NCI-H2107 (cell line): ENCODE measurements at regions not wholly inside any gene's neighbourhood (a gene's known extent, or its start where the extent isn't known, plus 50 kb on each side); places are given as distances from the start of the nearest gene placed in this dataset.

Source experiments
- DNase-seq: peaks from one replicate; lab custom pipeline; 2025; lab: John Stamatoyannopoulos, UW

DNA sequence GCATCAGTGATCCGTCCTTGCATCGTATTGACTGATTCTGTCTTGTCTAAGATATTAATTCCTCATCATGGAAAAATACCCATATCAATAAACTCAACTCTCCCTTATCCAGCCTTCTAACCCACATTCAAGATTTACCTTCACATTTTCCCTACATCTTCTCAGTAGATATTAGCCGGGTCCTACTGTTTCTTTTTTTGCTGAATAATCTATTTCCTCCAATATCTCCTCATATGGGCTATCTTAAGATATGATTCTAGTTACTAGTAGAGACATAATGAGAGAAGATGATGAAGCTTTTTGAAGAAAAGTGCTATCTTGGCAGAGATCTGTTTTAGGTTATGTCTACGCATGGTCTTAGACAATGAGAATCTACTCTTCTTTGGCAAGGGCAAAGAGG, 785.8 kb downstream of the BRINP1 start:
- no peak for DNase-seq

DNA sequence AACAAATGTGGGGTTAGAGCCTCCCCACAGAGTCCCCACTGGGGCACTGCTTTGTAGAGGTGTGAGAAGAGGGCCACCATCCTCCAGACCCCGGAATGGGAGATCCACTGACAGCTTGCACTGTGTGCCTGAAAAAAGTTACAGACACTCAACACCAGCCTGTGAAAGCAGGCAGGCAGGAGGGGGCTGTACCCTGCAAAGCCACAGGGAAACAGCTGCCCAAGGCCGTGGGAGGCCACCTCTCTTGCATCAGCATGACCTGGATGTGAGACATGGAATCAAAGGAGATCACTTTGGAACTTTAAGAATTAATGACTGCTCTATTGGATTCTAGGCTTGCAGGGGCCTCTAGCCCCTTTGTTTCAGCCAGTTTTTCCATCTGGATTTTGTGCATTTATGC, 782.3 kb downstream of the BRINP1 start:
- no peak for DNase-seq

- DNase-seq, result no peak
Measured at GRCh38 chr9:118594428-118594827, 774.8 kb downstream of the BRINP1 start.

GRCh38 chr9:118595719-118596305, 773.4 kb downstream of the BRINP1 start:
- peak; percentile 1 for DNase-seq

DNA sequence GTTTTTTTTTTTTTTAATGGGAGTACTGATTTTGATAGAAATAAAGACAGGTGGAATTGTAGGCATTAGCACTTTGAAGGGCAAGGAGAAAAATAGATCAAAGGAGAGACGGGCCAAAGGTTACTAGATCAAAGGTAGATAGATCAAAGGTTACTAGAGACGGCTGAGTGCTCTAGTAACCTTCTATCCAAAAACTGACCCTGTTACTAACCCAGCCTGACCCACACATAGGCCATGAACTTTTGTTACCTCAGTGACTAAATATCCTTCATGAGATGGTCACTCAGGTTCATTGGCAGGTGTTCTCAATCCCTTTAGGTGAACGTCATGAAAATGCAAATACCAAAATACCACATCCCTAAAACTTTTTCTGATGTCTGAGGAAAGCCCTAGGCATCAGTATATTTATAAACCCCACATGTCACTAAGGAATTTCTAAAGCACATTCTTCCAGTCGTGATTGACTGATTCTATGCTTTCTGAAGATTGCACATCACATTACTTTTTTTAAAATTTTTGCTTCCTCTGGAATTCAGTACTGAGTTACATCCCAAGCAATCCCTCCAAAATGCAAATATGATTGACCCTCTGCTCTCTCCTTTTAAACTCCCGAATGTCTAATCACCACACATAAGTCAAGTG, 772.7 kb downstream of the BRINP1 start:
- no peak for DNase-seq

DNA sequence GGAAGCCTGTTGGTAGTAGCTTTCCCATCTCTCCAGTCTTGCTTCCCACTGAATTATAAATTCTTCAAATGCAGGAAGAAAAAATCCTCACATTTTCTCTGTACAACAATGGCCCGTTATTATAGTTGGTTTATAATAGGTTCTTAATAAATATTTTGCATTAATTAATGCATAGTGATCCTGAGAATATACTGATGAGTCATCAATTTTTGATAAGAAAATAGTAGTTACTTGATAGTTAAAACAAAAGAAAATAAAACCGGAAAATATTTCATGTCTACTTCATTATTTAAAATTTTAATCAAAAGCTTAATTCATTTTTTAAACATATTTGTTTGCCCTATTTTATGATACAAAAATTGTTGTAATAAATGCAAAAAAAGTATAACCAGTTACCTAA, 762.6 kb downstream of the BRINP1 start:
- no peak for DNase-seq

- DNase-seq, result no peak
Measured at GRCh38 chr9:118609355-118610044, 759.7 kb downstream of the BRINP1 start.

- DNase-seq, result no peak
Measured at GRCh38 chr9:118612201-118612600, 757.0 kb downstream of the BRINP1 start.

- DNase-seq, result no peak
Measured at GRCh38 chr9:118613996-118614395, 755.2 kb downstream of the BRINP1 start.

GRCh38 chr9:118618084-118618483, 751.2 kb downstream of the BRINP1 start:
- no peak for DNase-seq

DNA sequence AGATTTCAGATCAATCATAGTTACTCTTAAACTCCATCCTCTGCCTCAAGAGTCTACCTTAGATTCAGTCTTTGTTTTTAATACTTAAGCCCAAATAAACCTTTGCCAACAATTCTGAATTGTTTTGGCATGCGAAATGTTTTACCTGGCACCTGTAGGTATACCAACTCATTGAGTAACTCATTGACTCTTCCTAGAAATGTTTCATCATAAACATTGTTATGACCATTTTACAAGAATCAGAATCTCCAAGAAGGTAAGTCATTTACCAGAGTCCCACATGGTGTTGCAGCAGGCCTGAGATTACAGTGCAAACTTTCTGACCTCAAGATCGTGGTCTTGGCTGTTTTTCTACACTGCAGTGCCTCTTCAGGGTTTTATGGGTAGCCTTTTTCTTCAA, 750.4 kb downstream of the BRINP1 start:
- no peak for DNase-seq

GRCh38 chr9:118624608-118625007, 744.6 kb downstream of the BRINP1 start:
- DNase-seq, result no peak

DNA sequence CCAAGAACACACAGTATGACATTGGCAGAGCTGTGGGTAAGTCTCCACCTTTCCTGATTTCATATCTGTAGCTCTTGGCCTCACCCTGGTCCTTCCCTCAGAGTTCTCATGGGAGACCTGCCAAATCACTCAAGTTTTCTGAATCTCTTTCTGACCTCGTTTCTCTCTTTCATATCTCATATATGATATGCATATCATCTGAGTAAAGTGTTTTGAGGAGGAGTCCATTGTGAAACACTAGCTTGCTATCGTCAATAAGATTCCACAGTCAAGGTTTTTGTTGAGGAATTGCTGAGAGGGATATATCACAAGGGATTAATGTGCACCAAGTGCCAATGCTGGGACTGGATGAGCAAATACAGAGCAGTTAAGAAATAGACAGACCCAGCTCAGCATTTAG, 739.2 kb downstream of the BRINP1 start:
- DNase-seq, result no peak

DNA sequence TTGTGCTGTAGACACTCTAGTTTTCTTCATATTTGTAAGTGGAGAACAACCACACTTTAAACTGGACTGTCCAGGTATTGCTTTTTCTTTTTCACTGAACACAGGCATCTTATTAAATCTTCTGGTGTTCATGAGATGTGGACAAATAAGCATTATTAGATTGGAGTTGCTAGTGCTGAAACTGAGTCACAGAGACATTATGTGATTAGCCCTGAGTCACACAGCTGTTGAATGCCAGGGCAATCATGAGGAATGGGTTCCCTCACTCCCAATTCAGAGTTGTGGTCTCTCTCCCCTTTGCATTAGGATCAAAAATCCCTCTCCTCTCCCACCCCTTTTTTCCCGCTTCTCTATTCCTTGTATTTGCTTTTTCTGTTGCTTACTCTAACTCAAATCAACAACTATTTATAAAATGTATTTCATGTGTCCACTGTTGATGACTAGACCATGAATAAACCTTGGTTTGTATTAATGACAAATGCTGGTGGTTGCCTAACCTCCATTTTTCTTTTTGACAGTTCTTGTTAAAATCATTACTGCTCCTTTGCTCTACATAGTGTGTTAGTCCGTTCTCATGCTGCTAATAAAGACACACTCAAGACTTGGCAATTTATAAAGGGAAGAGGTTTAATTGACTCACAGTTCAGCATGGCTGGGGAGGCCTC, 738.2 kb downstream of the BRINP1 start:
- no peak for DNase-seq

- no peak for DNase-seq
Measured at GRCh38 chr9:118631956-118632355, 737.3 kb downstream of the BRINP1 start.

DNA sequence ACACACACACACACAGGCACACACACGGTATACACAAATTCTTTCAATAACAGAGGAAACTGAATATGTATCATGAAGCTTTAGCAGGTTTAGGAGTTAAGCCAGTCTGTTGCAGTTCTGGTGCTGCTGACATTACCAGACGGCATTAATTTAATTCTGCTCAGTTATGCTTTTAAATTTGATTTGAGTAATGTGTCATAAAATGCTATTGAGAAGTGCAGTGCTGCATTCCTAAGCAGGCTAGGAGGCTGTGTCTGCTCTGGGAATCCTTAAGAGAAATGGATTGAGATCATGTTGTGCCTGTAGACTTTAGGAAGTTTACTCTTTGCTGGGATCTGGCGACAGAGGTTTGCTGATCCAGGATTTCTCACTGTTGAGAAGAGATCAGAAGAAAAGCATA, 733.8 kb downstream of the BRINP1 start:
- DNase-seq, result no peak

GRCh38 chr9:118637681-118638080, 731.6 kb downstream of the BRINP1 start:
- DNase-seq, result no peak

GRCh38 chr9:118640836-118641560, 728.2 kb downstream of the BRINP1 start:
- no peak for DNase-seq

DNA sequence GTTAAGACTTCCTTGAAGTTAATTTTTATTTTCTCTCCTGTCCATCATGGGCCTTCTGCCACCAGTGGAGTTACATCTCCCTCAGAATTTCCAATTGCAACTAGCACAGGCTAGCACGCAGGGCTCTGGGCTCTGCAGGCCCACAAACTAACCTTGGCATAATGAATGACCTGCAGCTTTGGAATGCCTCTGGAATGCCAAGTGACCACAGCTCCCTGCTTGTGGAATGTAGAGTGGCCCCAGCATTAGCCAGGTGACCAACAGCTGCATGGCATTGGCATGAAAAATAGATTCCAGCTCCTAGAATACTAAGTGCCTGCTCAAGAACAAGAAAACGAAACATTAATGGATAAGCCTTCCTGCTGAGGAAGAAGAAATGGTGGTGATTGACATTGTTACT, 726.1 kb downstream of the BRINP1 start:
- DNase-seq, result no peak

- no peak for DNase-seq
Measured at GRCh38 chr9:118644066-118644465, 725.2 kb downstream of the BRINP1 start.

- DNase-seq, result no peak
Measured at GRCh38 chr9:118647331-118647730, 721.9 kb downstream of the BRINP1 start.

DNA sequence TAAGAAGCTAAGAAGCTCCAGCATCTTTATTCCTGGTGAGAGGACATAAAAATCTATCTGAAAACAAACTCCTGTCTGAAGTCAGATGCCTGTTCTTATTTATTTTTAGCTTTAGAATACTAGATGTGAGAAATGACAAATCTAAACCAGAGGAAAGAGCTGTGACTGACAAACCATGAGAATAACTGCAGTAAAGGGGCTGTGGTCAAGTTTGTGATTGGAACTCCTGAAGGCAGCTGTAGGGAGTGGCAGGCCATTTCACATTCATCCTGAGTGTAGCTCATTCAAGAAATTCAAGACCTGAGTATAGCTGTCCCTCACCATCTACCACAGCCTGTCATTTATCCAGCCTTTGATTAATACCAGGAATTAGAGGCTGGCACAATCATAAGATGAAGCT, 718.8 kb downstream of the BRINP1 start:
- no peak for DNase-seq
